ENCODE measurements at regions not wholly inside any gene's neighbourhood (a gene's known extent, or its start where the extent isn't known, plus 50 kb on each side); places are given as distances from the start of the nearest gene placed in this dataset.

DNA sequence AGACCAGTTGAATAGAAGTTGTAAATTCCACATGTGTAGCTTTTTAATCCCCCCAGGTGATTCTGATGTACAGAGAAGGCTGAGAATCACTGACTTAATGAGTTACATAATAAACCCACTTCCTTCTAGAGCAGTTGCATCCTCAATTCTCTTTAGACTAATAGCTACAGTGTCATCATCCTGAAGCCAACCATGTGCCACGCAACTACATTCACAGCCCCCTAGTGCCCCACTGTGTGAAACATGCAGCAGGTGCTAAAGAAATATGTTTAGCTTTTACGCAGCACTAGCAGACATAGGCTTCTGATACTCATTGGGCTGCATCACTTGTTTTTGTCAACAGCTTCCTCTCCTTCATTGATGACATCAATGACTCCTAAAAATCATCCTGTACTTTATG is 1168.3 kb downstream of the BCL11B start:
- peak; percentile 7 for DNase-seq (ENCODE audit: low read depth)
- no peak for TF ChIP-seq MYC (IDR thresholded peaks at IDR 0.05; ENCODE audit: low read depth, low read length)
- no peak for TF ChIP-seq POLR2A (IDR thresholded peaks at IDR 0.05; ENCODE audit: extremely low read depth, insufficient read length)
- TF ChIP-seq, protein P1, sequence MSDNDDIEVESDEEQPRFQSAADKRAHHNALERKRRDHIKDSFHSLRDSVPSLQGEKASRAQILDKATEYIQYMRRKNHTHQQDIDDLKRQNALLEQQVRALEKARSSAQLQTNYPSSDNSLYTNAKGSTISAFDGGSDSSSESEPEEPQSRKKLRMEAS (IDR thresholded peaks at IDR 0.05; ENCODE audit: low read depth, low read length): no peak
- TF ChIP-seq, protein P2, sequence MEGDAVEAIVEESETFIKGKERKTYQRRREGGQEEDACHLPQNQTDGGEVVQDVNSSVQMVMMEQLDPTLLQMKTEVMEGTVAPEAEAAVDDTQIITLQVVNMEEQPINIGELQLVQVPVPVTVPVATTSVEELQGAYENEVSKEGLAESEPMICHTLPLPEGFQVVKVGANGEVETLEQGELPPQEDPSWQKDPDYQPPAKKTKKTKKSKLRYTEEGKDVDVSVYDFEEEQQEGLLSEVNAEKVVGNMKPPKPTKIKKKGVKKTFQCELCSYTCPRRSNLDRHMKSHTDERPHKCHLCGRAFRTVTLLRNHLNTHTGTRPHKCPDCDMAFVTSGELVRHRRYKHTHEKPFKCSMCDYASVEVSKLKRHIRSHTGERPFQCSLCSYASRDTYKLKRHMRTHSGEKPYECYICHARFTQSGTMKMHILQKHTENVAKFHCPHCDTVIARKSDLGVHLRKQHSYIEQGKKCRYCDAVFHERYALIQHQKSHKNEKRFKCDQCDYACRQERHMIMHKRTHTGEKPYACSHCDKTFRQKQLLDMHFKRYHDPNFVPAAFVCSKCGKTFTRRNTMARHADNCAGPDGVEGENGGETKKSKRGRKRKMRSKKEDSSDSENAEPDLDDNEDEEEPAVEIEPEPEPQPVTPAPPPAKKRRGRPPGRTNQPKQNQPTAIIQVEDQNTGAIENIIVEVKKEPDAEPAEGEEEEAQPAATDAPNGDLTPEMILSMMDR (IDR thresholded peaks at IDR 0.05; ENCODE audit: low read depth, low read length): no peak
- no peak overlapping the region for H3K4me3 ChIP-seq (ENCODE audit: low read depth, low read length)

DNA sequence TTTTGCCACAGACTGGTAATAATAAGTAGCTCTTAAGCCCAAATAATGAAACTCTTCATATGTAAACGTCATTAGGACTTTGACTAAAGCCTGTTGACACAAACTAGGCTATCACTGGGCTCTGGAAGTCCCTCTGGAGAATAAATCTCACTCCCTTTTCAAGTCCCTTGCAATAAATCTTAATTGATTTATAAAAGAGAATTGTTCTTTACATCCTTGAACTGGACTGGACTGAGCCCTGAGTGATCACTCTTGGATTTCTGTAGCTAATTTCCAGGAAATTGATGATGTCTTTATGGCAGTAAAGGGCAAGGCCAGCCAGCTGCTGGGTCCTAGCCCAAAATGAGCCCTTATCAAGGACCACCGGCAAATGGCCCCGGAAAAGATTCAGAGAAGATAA is 1162.7 kb downstream of the BCL11B start:
- DNase-seq (ENCODE audit: low read depth): no peak
- H3K4me3 ChIP-seq (ENCODE audit: low read depth, low read length): no peak overlapping the region
- TF ChIP-seq, protein P1 (IDR thresholded peaks at IDR 0.05; ENCODE audit: low read depth, low read length): no peak
- TF ChIP-seq MYC (IDR thresholded peaks at IDR 0.05; ENCODE audit: low read depth, low read length): no peak
- TF ChIP-seq, protein P2 (IDR thresholded peaks at IDR 0.05; ENCODE audit: low read depth, low read length): no peak
- TF ChIP-seq POLR2A (IDR thresholded peaks at IDR 0.05; ENCODE audit: extremely low read depth, insufficient read length): no peak

DNA sequence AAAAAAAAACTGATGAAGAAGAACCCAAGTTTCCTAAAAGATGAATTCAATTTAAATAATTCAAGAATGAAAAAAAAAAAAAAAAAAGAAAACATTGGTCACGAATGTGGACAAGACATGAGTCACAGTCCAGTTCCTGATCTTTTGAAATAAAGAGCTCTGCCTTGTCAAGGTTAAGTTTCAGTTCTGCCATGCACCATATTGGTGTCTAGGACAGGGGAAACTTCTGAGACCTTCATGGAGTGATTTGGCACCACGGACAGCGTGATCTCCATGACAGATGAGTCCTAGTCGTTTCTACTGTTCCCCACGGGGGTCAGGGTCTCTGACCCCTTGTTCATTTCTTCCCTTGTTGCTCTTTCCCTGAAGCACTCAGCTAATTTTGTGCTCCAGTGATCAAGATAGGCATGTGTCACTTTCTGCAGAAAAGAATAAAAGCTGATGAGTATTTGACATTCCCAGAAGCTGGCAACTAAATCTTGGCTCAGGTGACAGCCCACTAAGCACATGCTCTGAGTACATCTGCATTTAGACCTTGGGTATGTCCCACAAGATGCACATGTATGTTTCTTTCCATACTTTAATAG is 1159.7 kb downstream of the BCL11B start:
- TF ChIP-seq, protein P2 (IDR thresholded peaks at IDR 0.05; ENCODE audit: low read depth, low read length): no peak
- TF ChIP-seq POLR2A (IDR thresholded peaks at IDR 0.05; ENCODE audit: extremely low read depth, insufficient read length) (no peak), MYC (IDR thresholded peaks at IDR 0.05; ENCODE audit: low read depth, low read length) (no peak)
- TF ChIP-seq, protein P1 (IDR thresholded peaks at IDR 0.05; ENCODE audit: low read depth, low read length): no peak
- peak; percentile 1 for DNase-seq (ENCODE audit: low read depth)
- no peak overlapping the region for H3K4me3 ChIP-seq (ENCODE audit: low read depth, low read length)

DNA sequence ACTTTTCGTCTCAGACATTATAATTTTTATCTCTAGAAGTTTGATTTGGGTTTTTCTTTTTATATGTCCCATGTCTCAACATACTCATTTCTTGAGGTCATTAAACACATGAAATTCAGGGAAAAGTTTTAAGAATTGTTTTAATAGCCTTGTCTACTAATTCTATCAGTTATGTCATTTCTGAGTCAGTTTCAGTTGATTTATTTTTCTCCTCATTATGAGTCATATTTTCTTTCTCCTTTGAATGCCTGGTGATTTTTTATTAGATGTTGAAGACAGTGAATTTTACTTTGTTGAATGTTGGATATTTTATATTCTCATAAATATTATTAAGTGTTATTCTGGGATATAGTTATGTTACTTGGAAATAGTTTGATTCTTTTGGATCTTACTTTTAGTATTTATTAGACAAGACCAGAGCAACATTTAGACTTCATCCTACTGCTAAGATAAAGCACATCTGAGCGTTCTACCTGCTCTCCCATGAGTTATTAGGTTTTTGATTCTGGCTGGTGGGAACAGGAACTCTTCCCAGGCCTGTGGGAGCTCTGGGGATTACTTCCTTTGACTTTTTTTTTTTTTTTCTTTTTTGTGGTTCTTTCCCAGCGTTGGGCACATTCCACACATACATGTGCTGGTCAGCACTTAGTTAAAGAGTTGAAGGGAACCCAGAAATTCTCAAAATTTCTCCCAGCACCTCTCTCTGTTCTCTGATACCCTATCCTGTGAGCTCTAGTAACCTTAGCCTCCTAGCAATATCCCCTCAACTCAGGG is 1157.7 kb downstream of the BCL11B start:
- DNase-seq (ENCODE audit: low read depth): no peak
- no peak overlapping the region for H3K4me3 ChIP-seq (ENCODE audit: low read depth, low read length)
- TF ChIP-seq POLR2A (IDR thresholded peaks at IDR 0.05; ENCODE audit: extremely low read depth, insufficient read length) (no peak), MYC (IDR thresholded peaks at IDR 0.05; ENCODE audit: low read depth, low read length) (no peak)
- TF ChIP-seq, protein P2 (IDR thresholded peaks at IDR 0.05; ENCODE audit: low read depth, low read length): no peak
- TF ChIP-seq, protein P1 (IDR thresholded peaks at IDR 0.05; ENCODE audit: low read depth, low read length): no peak

DNA sequence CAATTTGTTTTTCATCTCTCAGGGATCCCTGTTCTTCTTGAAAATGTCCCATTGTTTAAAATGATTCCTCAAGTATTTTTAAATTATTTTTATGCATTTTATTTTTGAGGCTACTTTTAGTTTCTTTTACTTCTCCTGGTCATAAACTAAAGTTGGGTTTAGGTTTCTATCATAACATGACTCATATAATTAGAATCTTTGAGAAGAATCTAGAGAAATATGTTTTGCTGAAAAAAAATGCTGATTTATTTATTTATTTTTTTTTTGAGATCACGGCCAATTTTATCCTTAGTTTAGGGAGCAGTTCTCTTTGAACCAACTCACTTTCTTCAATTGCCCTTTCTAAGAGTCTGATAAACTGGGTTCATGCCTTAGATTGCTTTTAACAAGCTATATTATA is 1157.1 kb downstream of the BCL11B start:
- DNase-seq (ENCODE audit: low read depth): no peak
- no peak overlapping the region for H3K4me3 ChIP-seq (ENCODE audit: low read depth, low read length)
- TF ChIP-seq POLR2A (IDR thresholded peaks at IDR 0.05; ENCODE audit: extremely low read depth, insufficient read length) (no peak), MYC (IDR thresholded peaks at IDR 0.05; ENCODE audit: low read depth, low read length) (no peak)
- TF ChIP-seq, protein P1 (IDR thresholded peaks at IDR 0.05; ENCODE audit: low read depth, low read length): no peak
- TF ChIP-seq, protein P2 (IDR thresholded peaks at IDR 0.05; ENCODE audit: low read depth, low read length): no peak

Measured in NB4 (cell line).